HS-5 (cell line): ENCODE measurements at regions not wholly inside any gene's neighbourhood (a gene's known extent, or its start where the extent isn't known, plus 50 kb on each side); places are given as distances from the start of the nearest gene placed in this dataset.
"Not testable (repeated sequence)": the region's sequence is repeated elsewhere in the genome, so short reads cannot be mapped to it uniquely, and the experiment has no call there.

Source experiments
- DNase-seq: peaks from one replicate; pipeline ENCODE4 v3.0.0-alpha.2; 2012; ENCODE audit warnings: low read depth

- no peak for DNase-seq
These were observed 149.1 kb upstream of the FOXN3 start for GRCh38 chr14:89566180-89566579.

- DNase-seq: no peak
These were observed 148.6 kb upstream of the FOXN3 start for GRCh38 chr14:89565607-89566006.

- no peak for DNase-seq
These were observed 148.0 kb upstream of the FOXN3 start for GRCh38 chr14:89564989-89565388.

GRCh38 chr14:89564286-89564957 lies 147.4 kb upstream of the FOXN3 start:
- DNase-seq: no peak

GRCh38 chr14:89563471-89563870 lies 146.4 kb upstream of the FOXN3 start:
- no peak for DNase-seq

- no peak for DNase-seq
These were observed 134.9 kb upstream of the FOXN3 start for GRCh38 chr14:89551955-89552354.

GRCh38 chr14:89551432-89551831 lies 134.4 kb upstream of the FOXN3 start:
- no peak for DNase-seq

- DNase-seq: no peak
These were observed 133.8 kb upstream of the FOXN3 start for GRCh38 chr14:89550821-89551220.

GRCh38 chr14:89549381-89550125 lies 132.5 kb upstream of the FOXN3 start:
- DNase-seq: no peak

- not testable (repeated sequence) for DNase-seq
These were observed 130.0 kb upstream of the FOXN3 start for GRCh38 chr14:89547047-89547446.

GRCh38 chr14:89544636-89545301 lies 127.7 kb upstream of the FOXN3 start:
- no peak for DNase-seq

GRCh38 chr14:89543425-89543790 lies 126.4 kb upstream of the FOXN3 start:
- no peak for DNase-seq

- no peak for DNase-seq
These were observed 125.9 kb upstream of the FOXN3 start for GRCh38 chr14:89542786-89543424.

GRCh38 chr14:89540830-89541470 lies 123.9 kb upstream of the FOXN3 start:
- peak; percentile 83 for DNase-seq

GRCh38 chr14:89540009-89540829 lies 123.2 kb upstream of the FOXN3 start:
- no peak for DNase-seq

- DNase-seq: no peak
These were observed 120.9 kb upstream of the FOXN3 start for GRCh38 chr14:89537911-89538310.

GRCh38 chr14:89534902-89535685 lies 118.1 kb upstream of the FOXN3 start:
- no peak for DNase-seq

GRCh38 chr14:89533766-89534165 lies 116.7 kb upstream of the FOXN3 start:
- DNase-seq: no peak

GRCh38 chr14:89533136-89533535 lies 116.1 kb upstream of the FOXN3 start:
- DNase-seq: no peak

GRCh38 chr14:89531661-89532335 lies 114.8 kb upstream of the FOXN3 start:
- no peak for DNase-seq
